ENCODE measurements at regions not wholly inside any gene's neighbourhood (a gene's known extent, or its start where the extent isn't known, plus 50 kb on each side); places are given as distances from the start of the nearest gene placed in this dataset.

GRCh38 chr11:87719326-87720073 lies 455.7 kb downstream of the RAB38 start:
- TF ChIP-seq, protein P1, sequence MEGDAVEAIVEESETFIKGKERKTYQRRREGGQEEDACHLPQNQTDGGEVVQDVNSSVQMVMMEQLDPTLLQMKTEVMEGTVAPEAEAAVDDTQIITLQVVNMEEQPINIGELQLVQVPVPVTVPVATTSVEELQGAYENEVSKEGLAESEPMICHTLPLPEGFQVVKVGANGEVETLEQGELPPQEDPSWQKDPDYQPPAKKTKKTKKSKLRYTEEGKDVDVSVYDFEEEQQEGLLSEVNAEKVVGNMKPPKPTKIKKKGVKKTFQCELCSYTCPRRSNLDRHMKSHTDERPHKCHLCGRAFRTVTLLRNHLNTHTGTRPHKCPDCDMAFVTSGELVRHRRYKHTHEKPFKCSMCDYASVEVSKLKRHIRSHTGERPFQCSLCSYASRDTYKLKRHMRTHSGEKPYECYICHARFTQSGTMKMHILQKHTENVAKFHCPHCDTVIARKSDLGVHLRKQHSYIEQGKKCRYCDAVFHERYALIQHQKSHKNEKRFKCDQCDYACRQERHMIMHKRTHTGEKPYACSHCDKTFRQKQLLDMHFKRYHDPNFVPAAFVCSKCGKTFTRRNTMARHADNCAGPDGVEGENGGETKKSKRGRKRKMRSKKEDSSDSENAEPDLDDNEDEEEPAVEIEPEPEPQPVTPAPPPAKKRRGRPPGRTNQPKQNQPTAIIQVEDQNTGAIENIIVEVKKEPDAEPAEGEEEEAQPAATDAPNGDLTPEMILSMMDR (IDR thresholded peaks at IDR 0.05; ENCODE audit: low read depth, low read length, poor library complexity, severe bottlenecking), result no peak
- no peak for TF ChIP-seq EZH2phosphoT487 (IDR thresholded peaks at IDR 0.05; ENCODE audit: borderline replicate concordance, low read length)
